Urothelium cell line (cell line): ENCODE measurements at regions not wholly inside any gene's neighbourhood (a gene's known extent, or its start where the extent isn't known, plus 50 kb on each side); places are given as distances from the start of the nearest gene placed in this dataset.
A peak's percentile ranks its signal among the peaks of the same experiment; 100 is the strongest.
"Not testable (repeated sequence)": the region's sequence is repeated elsewhere in the genome, so short reads cannot be mapped to it uniquely, and the experiment has no call there.

Experiments
- DNase-seq: peaks from one replicate; pipeline ENCODE4 v3.0.0; 2011; ENCODE audit warnings: low spot score, mixed read lengths
- FAIRE-seq: peaks from 2 replicates; lab custom pipeline; 2011; peaks lifted over from hg19 to GRCh38; lab: Jason Lieb, UNC

GRCh38 chr4:186845137-186845842 lies 121.6 kb upstream of the FAT1 start:
- peak; percentile 51 for DNase-seq

GRCh38 chr4:186846426-186846825 lies 122.8 kb upstream of the FAT1 start:
- DNase-seq (no peak), FAIRE-seq (no peak)

More at GRCh38 chr4:186845137-186845842, 121.6 kb upstream of the FAT1 start:
- no peak for FAIRE-seq

GRCh38 chr4:186847429-186848131 lies 123.9 kb upstream of the FAT1 start:
- DNase-seq, FAIRE-seq: not testable (repeated sequence)

GRCh38 chr4:186848437-186848836 lies 124.8 kb upstream of the FAT1 start:
- FAIRE-seq (no peak), DNase-seq (no peak)

GRCh38 chr4:186851291-186852072 lies 127.8 kb upstream of the FAT1 start:
- DNase-seq (no peak), FAIRE-seq (no peak)

GRCh38 chr4:186852073-186852420 lies 128.4 kb upstream of the FAT1 start:
- FAIRE-seq (no peak), DNase-seq (no peak)

GRCh38 chr4:186852964-186853391 lies 129.3 kb upstream of the FAT1 start:
- no peak for FAIRE-seq

GRCh38 chr4:186854256-186854655 lies 130.6 kb upstream of the FAT1 start:
- DNase-seq (no peak), FAIRE-seq (no peak)

More at GRCh38 chr4:186852964-186853391, 129.3 kb upstream of the FAT1 start:
- no peak for DNase-seq

GRCh38 chr4:186855111-186855510 lies 131.5 kb upstream of the FAT1 start:
- DNase-seq (no peak), FAIRE-seq (no peak)

GRCh38 chr4:186857793-186858192 lies 134.1 kb upstream of the FAT1 start:
- FAIRE-seq, result no peak
- no peak for DNase-seq

GRCh38 chr4:186858355-186858754 lies 134.7 kb upstream of the FAT1 start:
- DNase-seq, result no peak
- no peak for FAIRE-seq

GRCh38 chr4:186859420-186859819 lies 135.8 kb upstream of the FAT1 start:
- FAIRE-seq (no peak), DNase-seq (no peak)

- FAIRE-seq, result no peak
- DNase-seq, result no peak
These were observed 137.7 kb upstream of the FAT1 start for GRCh38 chr4:186861317-186861716.

GRCh38 chr4:186871856-186872255 lies 148.2 kb upstream of the FAT1 start:
- FAIRE-seq (no peak), DNase-seq (no peak)

- not testable (repeated sequence) for FAIRE-seq, DNase-seq
These were observed 149.4 kb upstream of the FAT1 start for GRCh38 chr4:186873095-186873494.

GRCh38 chr4:186875476-186875875 lies 151.8 kb upstream of the FAT1 start:
- DNase-seq (no peak), FAIRE-seq (no peak)

- DNase-seq, result no peak
- peak; percentile 97 for FAIRE-seq
These were observed 153.4 kb upstream of the FAT1 start for GRCh38 chr4:186876961-186877626.

- FAIRE-seq (no peak), DNase-seq (no peak)
These were observed 154.6 kb upstream of the FAT1 start for GRCh38 chr4:186878203-186878776.

- FAIRE-seq (no peak), DNase-seq (peak; percentile 37)
These were observed 158.0 kb upstream of the FAT1 start for GRCh38 chr4:186881521-186882220.

GRCh38 chr4:186882293-186882692 lies 158.6 kb upstream of the FAT1 start:
- no peak for FAIRE-seq
- no peak for DNase-seq
